ENCODE measurements at regions not wholly inside any gene's neighbourhood (a gene's known extent, or its start where the extent isn't known, plus 50 kb on each side); places are given as distances from the start of the nearest gene placed in this dataset.

DNA sequence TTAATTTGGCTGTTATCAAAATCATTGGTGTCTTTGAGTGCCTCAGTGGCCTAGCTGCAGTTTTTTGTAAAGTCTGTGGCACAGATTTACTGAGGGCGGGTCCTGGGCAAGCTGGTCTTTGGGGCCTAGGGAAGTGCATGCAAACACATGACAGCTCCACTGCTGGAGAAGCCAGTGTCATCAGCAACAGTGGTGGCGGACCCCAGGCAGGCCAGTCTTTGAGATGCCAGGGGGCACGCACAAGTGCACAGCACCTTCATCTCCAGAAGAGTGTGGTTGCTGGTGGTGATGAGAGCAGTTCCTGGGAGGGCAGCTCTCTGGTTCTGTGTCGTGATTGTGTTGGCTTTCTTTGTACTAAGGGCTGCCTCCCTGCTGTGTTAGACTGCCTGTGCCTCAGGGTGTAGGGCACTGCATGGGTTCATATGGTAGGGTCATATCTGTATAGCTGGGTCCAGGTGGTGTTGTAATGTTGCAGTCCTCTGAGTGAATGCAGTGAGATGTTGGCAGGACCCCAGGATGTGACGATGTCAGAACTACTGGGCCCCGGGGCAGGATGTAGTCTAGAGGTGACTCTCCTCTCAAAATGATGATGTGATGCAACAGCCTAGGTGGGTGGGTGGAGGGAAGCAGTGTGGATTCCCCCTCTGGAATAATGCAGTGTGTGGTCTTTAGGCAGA is 646.7 kb upstream of the CDH2 start:
- ChIA-PET POLR2A (no interaction called here), CTCF (no interaction called here)
- TF ChIP-seq, protein P1, sequence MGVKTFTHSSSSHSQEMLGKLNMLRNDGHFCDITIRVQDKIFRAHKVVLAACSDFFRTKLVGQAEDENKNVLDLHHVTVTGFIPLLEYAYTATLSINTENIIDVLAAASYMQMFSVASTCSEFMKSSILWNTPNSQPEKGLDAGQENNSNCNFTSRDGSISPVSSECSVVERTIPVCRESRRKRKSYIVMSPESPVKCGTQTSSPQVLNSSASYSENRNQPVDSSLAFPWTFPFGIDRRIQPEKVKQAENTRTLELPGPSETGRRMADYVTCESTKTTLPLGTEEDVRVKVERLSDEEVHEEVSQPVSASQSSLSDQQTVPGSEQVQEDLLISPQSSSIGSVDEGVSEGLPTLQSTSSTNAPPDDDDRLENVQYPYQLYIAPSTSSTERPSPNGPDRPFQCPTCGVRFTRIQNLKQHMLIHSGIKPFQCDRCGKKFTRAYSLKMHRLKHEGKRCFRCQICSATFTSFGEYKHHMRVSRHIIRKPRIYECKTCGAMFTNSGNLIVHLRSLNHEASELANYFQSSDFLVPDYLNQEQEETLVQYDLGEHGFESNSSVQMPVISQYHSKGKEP (tag by site-specific recombination; IDR thresholded peaks at IDR 0.05): no peak
- TF ChIP-seq, protein P2, sequence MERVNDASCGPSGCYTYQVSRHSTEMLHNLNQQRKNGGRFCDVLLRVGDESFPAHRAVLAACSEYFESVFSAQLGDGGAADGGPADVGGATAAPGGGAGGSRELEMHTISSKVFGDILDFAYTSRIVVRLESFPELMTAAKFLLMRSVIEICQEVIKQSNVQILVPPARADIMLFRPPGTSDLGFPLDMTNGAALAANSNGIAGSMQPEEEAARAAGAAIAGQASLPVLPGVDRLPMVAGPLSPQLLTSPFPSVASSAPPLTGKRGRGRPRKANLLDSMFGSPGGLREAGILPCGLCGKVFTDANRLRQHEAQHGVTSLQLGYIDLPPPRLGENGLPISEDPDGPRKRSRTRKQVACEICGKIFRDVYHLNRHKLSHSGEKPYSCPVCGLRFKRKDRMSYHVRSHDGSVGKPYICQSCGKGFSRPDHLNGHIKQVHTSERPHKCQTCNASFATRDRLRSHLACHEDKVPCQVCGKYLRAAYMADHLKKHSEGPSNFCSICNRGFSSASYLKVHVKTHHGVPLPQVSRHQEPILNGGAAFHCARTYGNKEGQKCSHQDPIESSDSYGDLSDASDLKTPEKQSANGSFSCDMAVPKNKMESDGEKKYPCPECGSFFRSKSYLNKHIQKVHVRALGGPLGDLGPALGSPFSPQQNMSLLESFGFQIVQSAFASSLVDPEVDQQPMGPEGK (tag by site-specific recombination; IDR thresholded peaks at IDR 0.05): no peak
- TF ChIP-seq SETDB1 (IDR thresholded peaks at IDR 0.05; ENCODE audit: insufficient read length, low read length) (no peak), YY2 (tag by site-specific recombination; IDR thresholded peaks at IDR 0.05) (no peak), ZNF837 (tag by site-specific recombination; IDR thresholded peaks at IDR 0.05) (no peak), ZNF843 (tag by site-specific recombination; IDR thresholded peaks at IDR 0.05) (no peak), ZNF2 (tag by site-specific recombination; IDR thresholded peaks at IDR 0.05) (no peak), ZNF174 (tag by site-specific recombination; IDR thresholded peaks at IDR 0.05) (no peak), ZNF701 (tag by site-specific recombination; IDR thresholded peaks at IDR 0.05) (no peak), ZNF221 (tag by site-specific recombination; IDR thresholded peaks at IDR 0.05; ENCODE audit: borderline replicate concordance) (no peak), ZNF544 (tag by site-specific recombination; IDR thresholded peaks at IDR 0.05) (no peak)
- Histone ChIP-seq H3K36me3 (ENCODE audit: control insufficient read depth in 2 of 2, insufficient read depth in 1 of 2, low read length in 2 of 2) (no peaks in the 10 kb centered on the region), H3K4me3 (ENCODE audit: low read depth, low read length) (no peak overlapping the region), H3K9me3 (ENCODE audit: control insufficient read depth, insufficient read depth, low read depth, low read length) (no peaks in the 10 kb centered on the region), H3K4me1 (ENCODE audit: control insufficient read depth, insufficient read depth, low read length) (no peaks in the 10 kb centered on the region), H3K27ac (ENCODE audit: extremely low read depth, low read depth, low read length) (no peak overlapping the region)

- Histone ChIP-seq H3K27ac (ENCODE audit: extremely low read depth, low read depth, low read length) (no peak overlapping the region), H3K4me1 (ENCODE audit: control insufficient read depth, insufficient read depth, low read length) (no peaks in the 10 kb centered on the region), H3K9me3 (ENCODE audit: control insufficient read depth, insufficient read depth, low read depth, low read length) (no peaks in the 10 kb centered on the region), H3K4me3 (ENCODE audit: low read depth, low read length) (no peak overlapping the region), H3K36me3 (ENCODE audit: control insufficient read depth in 2 of 2, insufficient read depth in 1 of 2, low read length in 2 of 2) (no peaks in the 10 kb centered on the region)
- TF ChIP-seq, protein P3, sequence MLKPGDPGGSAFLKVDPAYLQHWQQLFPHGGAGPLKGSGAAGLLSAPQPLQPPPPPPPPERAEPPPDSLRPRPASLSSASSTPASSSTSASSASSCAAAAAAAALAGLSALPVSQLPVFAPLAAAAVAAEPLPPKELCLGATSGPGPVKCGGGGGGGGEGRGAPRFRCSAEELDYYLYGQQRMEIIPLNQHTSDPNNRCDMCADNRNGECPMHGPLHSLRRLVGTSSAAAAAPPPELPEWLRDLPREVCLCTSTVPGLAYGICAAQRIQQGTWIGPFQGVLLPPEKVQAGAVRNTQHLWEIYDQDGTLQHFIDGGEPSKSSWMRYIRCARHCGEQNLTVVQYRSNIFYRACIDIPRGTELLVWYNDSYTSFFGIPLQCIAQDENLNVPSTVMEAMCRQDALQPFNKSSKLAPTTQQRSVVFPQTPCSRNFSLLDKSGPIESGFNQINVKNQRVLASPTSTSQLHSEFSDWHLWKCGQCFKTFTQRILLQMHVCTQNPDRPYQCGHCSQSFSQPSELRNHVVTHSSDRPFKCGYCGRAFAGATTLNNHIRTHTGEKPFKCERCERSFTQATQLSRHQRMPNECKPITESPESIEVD (tag by site-specific recombination; IDR thresholded peaks at IDR 0.05): no peak
- TF ChIP-seq, protein P4, sequence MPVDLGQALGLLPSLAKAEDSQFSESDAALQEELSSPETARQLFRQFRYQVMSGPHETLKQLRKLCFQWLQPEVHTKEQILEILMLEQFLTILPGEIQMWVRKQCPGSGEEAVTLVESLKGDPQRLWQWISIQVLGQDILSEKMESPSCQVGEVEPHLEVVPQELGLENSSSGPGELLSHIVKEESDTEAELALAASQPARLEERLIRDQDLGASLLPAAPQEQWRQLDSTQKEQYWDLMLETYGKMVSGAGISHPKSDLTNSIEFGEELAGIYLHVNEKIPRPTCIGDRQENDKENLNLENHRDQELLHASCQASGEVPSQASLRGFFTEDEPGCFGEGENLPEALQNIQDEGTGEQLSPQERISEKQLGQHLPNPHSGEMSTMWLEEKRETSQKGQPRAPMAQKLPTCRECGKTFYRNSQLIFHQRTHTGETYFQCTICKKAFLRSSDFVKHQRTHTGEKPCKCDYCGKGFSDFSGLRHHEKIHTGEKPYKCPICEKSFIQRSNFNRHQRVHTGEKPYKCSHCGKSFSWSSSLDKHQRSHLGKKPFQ (tag by site-specific recombination; IDR thresholded peaks at IDR 0.05): no peak
- no peak for TF ChIP-seq ZNF133 (tag by site-specific recombination; IDR thresholded peaks at IDR 0.05)
- no peak for TF ChIP-seq KLF8 (tag by site-specific recombination; IDR thresholded peaks at IDR 0.05)
- no peak for TF ChIP-seq ZNF791 (tag by site-specific recombination; IDR thresholded peaks at IDR 0.05)
- TF ChIP-seq ZNF16 (tag by site-specific recombination; IDR thresholded peaks at IDR 0.05; ENCODE audit: low read depth): no peak
- ChIA-PET POLR2A (no interaction called here), CTCF (no interaction called here)
These were observed 643.4 kb upstream of the CDH2 start for GRCh38 chr18:28820353-28820752.
